Upper lobe of left lung (tissue), 6 donors: ENCODE measurements at regions not wholly inside any gene's neighbourhood (a gene's known extent, or its start where the extent isn't known, plus 50 kb on each side); places are given as distances from the start of the nearest gene placed in this dataset.

ENCODE experiments used
- ATAC-seq, 2 donors: fragments of 200-7000 bp; cut with Tn5 transposase; one replicate each; pipeline ENCODE4 v1.9.1; 2022; ENCODE audit warnings: mild to moderate bottlenecking in 2 of 2, moderate library complexity in 2 of 2; ENCODE audit not compliant: low FRiP score in 2 of 2
- DNase-seq, 2 donors: peaks; one replicate each; pipeline ENCODE4 v3.0.0-alpha.2; 2019 to 2020
- H3K27ac ChIP-seq, 4 donors: fragments of 200-600 bp; sonication (generic); one replicate each; pipeline ENCODE4 v1.5.1; 2016 to 2019
- H3K27me3 ChIP-seq, 4 donors: fragments of 200-600 bp; sonication (generic); one replicate each; pipeline ENCODE4 v1.5.1; 2017 to 2019
- H3K36me3 ChIP-seq, 4 donors: fragments of 200-600 bp; sonication (generic); one replicate each; pipeline ENCODE4 v1.5.1; 2016 to 2019
- H3K4me1 ChIP-seq, 4 donors: fragments of 200-600 bp; sonication (generic); one replicate each; pipeline ENCODE4 v1.5.1; 2018 to 2019
- H3K4me3 ChIP-seq, 4 donors: fragments of 200-600 bp; sonication (generic); one replicate each; pipeline ENCODE4 v1.5.1; 2017 to 2019; ENCODE audit warnings: mild to moderate bottlenecking in 2 of 4, moderate library complexity in 1 of 4
- H3K9me3 ChIP-seq, 4 donors: fragments of 200-600 bp; sonication (generic); one replicate each; pipeline ENCODE4 v1.5.1; 2018 to 2019
- CTCF ChIP-seq, 6 experiments: fragments of 450-650 bp in 4 of 6; fragments of 200-600 bp in 2 of 6; sonication (generic) in 2 of 6; IDR thresholded peaks; one replicate each; pipeline ENCODE4 v1.5.1; 2016 to 2019; ENCODE audit warnings: antibody characterized with exemption in 6 of 6
- EP300 ChIP-seq, 4 donors: sonication (generic); formaldehyde crosslinking; IDR thresholded peaks; one replicate each; pipeline ENCODE4 v1.5.1; 2017; ENCODE audit warnings: antibody characterized with exemption in 4 of 4, control low read depth in 2 of 4
- POLR2A ChIP-seq, 4 donors: fragments of 450-650 bp; IDR thresholded peaks; one replicate each; pipeline ENCODE4 v1.5.1; 2016 to 2017; ENCODE audit warnings: antibody characterized with exemption in 4 of 4, mild to moderate bottlenecking in 2 of 4
- POLR2AphosphoS5 ChIP-seq, 2 donors: sonication (generic); formaldehyde crosslinking; IDR thresholded peaks; one replicate each; pipeline ENCODE4 v1.5.1; 2017; ENCODE audit warnings: antibody characterized with exemption in 2 of 2
- WGBS, 2 donors: methylation state at CpG; one replicate each; pipeline ENCODE4 v1.1.5; 2017 to 2018; 5-methylcytosine and 5-hydroxymethylcytosine counted together
- donor health status: DM: no; HTN: no; CAD: no; lungs with moderate emphysema.
- donor health status: DM: no; HTN: yes; CAD: no; lungs with severe emphysema.

GRCh38 chr15:25186411-25186810 lies 231.6 kb downstream of the SNRPN start:
- H3K4me1 ChIP-seq: no peaks in the 10 kb centered on the region
- DNase-seq (no peak), ATAC-seq (no peak)
- no peaks in the 10 kb centered on the region for H3K36me3 ChIP-seq
- H3K27ac ChIP-seq: no peak overlapping the region
- TF ChIP-seq CTCF (IDR thresholded peaks at IDR 0.05) (no peak), EP300 (IDR thresholded peaks at IDR 0.05) (no peak), POLR2AphosphoS5 (IDR thresholded peaks at IDR 0.05) (no peak), POLR2A (IDR thresholded peaks at IDR 0.05) (no peak)
- H3K4me3 ChIP-seq: no peak overlapping the region
- 77 to 90% methylated on average over 5 to 9 of the region's 9 CpGs for WGBS, 2 donors
- no peaks in the 10 kb centered on the region for H3K27me3 ChIP-seq
- H3K9me3 ChIP-seq: peaks cover 0 to 73% (median 8%) of the 10 kb centered on the region in 4 donors

GRCh38 chr15:25186906-25187645 lies 232.3 kb downstream of the SNRPN start:
- no peaks in the 10 kb centered on the region for H3K4me1 ChIP-seq
- H3K27ac ChIP-seq: no peak overlapping the region
- DNase-seq (peak in 1 of 2 donors; percentile 64), ATAC-seq (no peak)
- 78 to 90% methylated on average over 8 to 14 of the region's 14 CpGs for WGBS, 2 donors
- no peaks in the 10 kb centered on the region for H3K27me3 ChIP-seq
- H3K9me3 ChIP-seq: peaks cover 0 to 72% (median 8%) of the 10 kb centered on the region in 4 donors
- TF ChIP-seq CTCF (IDR thresholded peaks at IDR 0.05) (no peak), POLR2A (IDR thresholded peaks at IDR 0.05) (no peak), POLR2AphosphoS5 (IDR thresholded peaks at IDR 0.05) (no peak), EP300 (IDR thresholded peaks at IDR 0.05) (no peak)
- H3K4me3 ChIP-seq: no peak overlapping the region
- H3K36me3 ChIP-seq: no peaks in the 10 kb centered on the region

- DNase-seq (no peak), ATAC-seq (no peak)
- Histone ChIP-seq H3K4me3 (no peak overlapping the region), H3K27me3 (no peaks in the 10 kb centered on the region), H3K9me3 (peaks cover 0 to 72% (median 9%) of the 10 kb centered on the region in 4 donors), H3K27ac (no peak overlapping the region), H3K36me3 (no peaks in the 10 kb centered on the region), H3K4me1 (no peaks in the 10 kb centered on the region)
- 80% methylated on average over 2 to 7 of the region's 7 CpGs for WGBS, 2 donors
- TF ChIP-seq POLR2A (IDR thresholded peaks at IDR 0.05): no peak
- TF ChIP-seq CTCF (IDR thresholded peaks at IDR 0.05): no peak
- TF ChIP-seq POLR2AphosphoS5 (IDR thresholded peaks at IDR 0.05): no peak
- TF ChIP-seq EP300 (IDR thresholded peaks at IDR 0.05): no peak
These were observed 233.3 kb downstream of the SNRPN start for GRCh38 chr15:25188051-25188450.

GRCh38 chr15:25188551-25189101 lies 233.8 kb downstream of the SNRPN start:
- H3K9me3 ChIP-seq: peaks cover 0 to 72% (median 8%) of the 10 kb centered on the region in 4 donors

More at GRCh38 chr15:25188551-25189101, 233.8 kb downstream of the SNRPN start:
- no peaks in the 10 kb centered on the region for H3K4me1 ChIP-seq
- no peak overlapping the region for H3K27ac ChIP-seq
- no peak overlapping the region for H3K4me3 ChIP-seq
- ATAC-seq (no peak), DNase-seq (peak in 1 of 2 donors; percentile 41)
- TF ChIP-seq CTCF (IDR thresholded peaks at IDR 0.05) (no peak), POLR2A (IDR thresholded peaks at IDR 0.05) (no peak), EP300 (IDR thresholded peaks at IDR 0.05) (no peak), POLR2AphosphoS5 (IDR thresholded peaks at IDR 0.05) (no peak)
- no peaks in the 10 kb centered on the region for H3K27me3 ChIP-seq
- WGBS, 2 donors: 79 to 81% methylated on average over 3 to 7 of the region's 7 CpGs
- no peaks in the 10 kb centered on the region for H3K36me3 ChIP-seq
